ENCODE measurements at regions not wholly inside any gene's neighbourhood (a gene's known extent, or its start where the extent isn't known, plus 50 kb on each side); places are given as distances from the start of the nearest gene placed in this dataset.
"Not testable (repeated sequence)": the region's sequence is repeated elsewhere in the genome, so short reads cannot be mapped to it uniquely, and the experiment has no call there.

DNA sequence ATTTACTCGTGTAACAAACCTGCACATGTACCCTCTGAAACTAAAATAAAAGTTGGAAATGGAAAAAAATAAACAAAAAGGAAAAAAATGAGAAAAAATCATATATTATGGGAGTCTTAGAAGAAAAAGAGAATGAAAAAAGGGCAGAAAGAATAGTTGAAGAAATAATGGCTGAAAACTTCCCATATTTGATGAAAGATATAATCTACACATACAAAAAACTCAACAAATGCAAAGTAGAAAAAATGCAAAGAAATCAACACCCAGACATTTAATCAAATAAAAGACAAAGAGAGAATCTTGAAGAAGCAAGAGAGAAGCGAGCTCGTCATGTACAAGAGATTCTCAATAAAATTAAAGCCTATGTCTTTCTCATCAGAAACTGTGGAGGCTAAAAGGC lies 73.8 kb downstream of the SLC25A46 start:
- DNase-seq, result no peak

DNA sequence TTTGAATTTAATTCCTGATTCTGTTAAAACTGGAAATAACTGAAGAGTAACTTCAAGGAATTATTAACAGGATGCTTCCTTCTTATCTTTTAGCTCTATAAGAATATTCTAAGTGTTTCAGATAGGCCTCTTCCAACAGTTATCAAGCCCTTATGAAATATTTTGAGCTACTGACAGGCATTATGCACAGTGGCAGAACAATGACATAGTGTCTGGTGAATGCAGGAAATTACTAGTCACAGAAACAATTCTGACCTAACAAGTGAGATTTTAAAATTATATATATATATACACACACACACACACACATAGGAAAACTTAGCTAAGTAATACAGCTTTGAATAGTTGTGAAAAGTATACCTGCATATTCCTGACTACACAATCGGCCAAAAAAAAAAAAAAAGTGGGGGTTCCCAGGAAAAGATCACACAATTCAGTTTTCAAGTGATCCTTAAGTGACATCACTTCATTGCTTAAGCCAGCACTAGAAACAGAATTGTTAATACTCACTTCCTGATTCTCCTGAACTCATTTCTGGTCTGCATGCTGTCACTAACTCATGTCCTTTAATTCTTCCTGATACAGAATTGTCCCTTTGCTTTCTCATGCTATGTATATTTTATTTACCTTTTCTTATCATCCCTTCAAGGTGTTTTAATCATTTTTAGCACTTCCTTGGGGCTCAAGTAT lies 77.3 kb downstream of the SLC25A46 start:
- DNase-seq, result no peak

DNA sequence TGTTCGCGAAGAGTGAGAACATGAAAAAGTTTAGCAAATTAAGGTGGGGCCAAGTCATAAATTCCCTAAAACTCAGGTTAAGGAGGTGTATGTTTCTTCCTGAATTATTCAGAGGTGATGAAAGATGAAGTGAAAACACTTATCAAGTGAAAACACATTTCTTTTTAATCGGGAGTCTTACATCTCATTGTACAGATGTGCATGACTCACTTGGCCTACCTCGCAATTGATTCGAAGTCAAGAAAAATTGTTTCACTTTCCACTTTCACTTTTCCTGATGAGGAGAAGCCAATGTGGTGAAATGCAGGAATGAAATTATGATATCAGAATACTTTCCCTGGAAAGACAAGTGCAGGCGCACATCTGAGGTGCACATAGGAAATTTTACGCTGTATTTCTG lies 78.7 kb downstream of the SLC25A46 start:
- DNase-seq, result no peak

DNA sequence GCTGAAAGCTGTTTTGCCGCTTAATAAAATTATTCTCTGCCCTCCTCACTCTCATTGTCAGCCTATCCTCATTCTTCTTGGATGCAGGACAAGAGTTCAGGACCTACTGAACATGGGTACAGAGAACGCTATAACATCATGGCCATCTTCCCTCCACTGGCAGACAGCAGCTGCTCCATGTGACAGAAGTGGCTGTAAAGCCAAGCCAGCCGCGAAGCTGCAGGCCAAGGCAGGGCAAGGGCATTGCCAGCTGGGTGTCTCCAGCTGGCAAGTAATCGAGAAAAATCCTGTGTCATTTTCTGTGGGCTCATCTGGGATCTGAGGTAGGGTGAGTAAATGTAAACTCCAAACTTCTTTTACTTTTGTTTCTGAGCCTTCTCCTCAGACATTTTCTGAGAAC lies 84.8 kb downstream of the SLC25A46 start:
- DNase-seq, result no peak

DNA sequence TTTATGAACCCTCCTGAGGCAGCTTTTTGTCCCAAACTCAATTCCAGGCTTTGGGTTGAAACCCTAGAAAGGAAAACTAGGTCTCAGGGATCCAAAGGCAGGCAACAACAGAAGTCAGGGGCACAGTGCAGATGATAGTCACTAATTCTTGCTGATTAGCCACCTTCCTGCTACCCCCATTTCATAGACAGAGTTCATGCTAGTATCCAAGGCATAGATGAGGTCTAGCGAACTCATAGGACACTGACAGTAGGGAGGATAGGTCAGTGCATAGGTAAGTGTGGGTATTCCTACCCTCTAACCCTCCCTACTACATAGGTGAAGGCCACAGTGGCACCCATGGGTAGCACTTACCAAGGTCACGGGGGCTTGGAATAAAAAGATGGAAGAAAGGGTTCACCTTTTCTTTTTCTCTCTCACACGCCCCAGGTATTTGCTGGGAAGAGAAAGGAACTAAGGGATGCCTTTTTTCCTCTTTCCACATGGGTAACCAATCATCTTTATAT lies 86.2 kb downstream of the SLC25A46 start:
- DNase-seq, result no peak

DNA sequence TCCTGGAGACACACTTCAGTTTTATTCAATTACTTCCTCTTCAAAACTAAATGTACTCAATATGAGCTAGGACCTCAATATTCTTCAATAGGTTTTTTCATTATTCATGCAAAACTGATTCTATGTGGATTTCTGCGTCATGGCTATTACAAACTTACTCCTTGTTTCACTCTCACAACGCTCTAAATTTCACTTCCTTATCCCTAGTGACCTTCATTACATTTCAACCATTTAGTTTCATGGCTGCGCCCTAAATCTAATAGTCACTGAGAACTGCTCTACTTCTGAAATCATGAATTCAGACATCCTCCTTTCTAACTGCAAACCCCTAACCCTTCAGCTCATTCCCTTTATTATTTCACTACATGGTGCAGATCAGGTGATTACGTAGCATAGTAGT lies 93.9 kb downstream of the SLC25A46 start:
- DNase-seq, result no peak

DNA sequence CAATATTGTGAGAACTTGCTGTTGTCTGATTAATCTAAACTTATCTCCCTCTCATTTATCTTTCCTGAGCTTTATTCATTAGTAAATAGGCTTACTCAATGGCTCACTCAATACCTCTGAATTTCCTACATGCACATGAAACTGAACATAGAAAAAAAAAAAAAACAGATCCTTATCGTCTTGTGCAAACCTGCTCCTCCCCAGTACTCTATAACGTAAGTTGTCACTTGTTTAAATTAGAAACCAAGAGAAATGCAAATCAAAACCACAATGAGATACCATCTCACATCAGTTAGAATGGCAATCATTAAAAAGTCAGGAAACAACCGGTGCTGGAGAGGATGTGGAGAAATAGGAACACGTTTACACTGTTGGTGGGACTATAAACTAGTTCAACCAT lies 96.1 kb downstream of the SLC25A46 start:
- not testable (repeated sequence) for DNase-seq

DNA sequence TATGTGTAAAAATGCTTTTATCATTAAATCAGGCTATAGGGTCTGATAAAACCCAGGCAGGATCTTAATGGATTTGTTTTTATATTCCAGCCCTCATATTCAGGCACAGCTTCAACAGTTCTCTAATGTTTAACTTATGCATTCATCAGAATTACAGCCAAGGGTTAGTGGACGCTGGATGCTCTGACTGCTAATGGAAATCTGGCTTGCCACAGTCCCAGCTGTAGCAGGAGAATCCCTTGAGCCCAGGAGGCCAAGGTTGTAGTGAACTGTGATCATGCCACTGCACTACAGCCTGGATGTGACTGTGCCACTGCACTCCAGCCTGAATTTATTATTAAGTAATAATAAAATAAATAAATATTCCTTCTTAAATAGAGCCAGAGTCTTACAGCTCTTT lies 98.0 kb downstream of the SLC25A46 start:
- no peak for DNase-seq

DNA sequence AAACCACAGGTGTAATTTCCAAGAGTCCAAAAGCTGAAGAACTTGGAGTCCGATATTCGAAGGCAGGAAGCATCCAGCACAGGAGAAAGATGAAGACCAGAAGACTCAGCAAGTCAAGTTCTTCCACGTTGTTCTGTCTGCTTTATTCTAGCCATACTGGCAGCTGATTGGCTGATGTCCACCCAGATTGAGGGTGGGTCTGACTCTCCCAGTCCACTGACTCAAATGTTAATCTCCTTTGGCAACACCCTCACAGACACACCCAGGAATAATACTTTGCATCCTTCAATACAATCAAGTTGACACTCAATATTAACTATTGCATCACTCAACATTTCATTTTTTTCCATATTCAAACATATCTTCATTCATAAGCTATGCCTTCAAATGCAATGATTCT lies 99.5 kb downstream of the SLC25A46 start:
- not testable (repeated sequence) for DNase-seq

DNA sequence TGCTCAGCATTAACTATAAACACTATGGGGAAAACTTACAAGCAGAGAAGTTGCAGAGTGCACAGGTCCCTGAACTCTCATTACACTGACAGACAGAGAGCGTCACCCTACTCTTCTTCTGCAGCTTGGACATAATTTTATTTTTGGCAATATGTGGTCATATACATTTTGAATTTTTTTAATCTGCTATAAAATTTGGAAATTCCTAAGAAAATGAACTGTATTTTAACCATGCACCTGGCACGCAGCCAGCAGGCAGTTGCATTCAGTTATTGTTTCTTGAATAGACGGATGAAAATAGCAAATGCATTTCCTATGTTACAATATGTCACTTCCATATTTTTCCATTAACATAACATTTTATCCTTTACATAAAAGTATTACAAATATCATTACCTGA lies 100.2 kb downstream of the SLC25A46 start:
- no peak for DNase-seq

DNA sequence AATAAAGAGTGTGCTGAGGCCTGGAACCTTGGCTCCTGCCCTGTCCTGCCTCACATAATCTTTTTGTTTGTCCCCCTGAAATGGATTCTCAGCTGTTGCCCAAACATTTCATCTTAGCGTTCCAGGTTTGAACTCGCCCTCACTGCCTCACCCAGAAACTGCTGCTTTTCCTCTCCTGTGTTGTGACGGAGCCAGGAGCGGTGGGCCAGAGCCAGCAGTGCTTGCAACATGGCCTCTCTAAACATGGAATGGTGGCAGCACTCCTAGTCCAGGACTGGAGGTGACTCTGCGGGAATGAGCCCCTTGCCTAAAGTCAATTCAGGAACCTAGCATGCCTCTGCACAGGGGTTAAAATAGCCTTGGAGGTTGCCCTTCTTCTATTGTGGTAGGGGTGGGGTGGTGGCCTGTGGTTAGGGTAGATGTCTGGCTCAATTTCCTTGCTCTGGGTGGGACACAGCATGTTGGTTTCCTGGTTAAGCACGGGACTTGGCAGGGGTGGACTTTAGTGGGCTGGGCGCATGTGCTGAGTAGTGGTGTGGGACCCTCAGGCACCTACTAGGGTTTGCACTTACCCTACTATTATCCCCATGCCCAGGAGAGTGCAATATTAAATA lies 101.6 kb downstream of the SLC25A46 start:
- no peak for DNase-seq

DNA sequence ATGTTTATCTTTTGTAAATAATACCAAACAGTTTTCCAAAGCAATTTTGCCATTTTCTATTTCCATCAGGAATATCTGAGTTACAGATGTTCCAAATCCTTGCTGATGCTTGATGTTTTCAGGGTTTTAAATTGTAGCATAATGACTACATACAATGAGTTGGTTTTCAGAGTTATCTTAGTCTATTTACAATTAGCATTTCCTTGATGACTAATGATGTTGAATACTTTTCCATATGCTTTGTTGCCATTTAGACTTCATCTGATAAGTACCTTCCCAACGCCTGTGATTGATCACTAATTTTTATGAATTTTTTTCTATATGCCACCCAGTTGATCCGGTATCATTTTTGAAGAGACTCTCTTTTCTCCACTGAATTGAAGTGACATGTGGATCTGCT lies 102.3 kb downstream of the SLC25A46 start:
- DNase-seq, result no peak

DNA sequence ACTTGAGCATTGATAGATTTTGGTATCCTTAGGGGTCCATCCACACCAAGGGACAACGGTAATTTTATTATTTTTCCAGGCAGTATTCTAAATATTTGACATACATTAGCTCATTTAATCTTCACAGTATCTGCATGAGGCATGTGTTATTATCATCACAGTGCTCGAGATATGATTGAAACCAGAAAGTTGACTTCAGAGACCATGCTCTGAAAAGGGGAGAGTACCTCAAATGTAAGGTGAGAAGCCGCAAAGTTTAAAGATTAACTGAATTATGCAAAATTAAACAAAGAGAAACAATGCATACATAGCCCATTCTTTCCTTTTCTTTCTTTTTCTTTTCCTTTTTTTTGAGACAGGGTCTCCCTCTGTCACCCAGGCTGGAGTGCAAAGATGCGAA lies 104.1 kb downstream of the SLC25A46 start:
- no peak for DNase-seq

DNA sequence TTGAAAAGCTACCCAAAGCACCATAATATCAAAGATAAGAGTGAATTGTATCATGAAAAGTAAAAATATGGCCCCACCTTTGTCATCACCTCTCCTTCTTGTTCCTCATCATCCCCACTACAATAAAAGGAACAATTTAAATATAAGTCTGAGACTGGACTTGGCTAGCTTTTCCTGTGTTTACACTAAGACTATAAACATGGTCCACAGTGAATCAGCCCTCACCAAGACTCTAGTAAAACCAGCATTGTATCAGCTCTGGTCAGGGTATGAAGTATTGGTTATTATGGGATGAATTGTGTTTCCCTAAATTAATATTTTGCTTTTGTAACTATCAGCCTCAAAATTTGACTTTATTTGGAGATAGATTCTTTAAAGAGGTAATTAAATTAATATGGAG lies 105.4 kb downstream of the SLC25A46 start:
- DNase-seq, result no peak

DNA sequence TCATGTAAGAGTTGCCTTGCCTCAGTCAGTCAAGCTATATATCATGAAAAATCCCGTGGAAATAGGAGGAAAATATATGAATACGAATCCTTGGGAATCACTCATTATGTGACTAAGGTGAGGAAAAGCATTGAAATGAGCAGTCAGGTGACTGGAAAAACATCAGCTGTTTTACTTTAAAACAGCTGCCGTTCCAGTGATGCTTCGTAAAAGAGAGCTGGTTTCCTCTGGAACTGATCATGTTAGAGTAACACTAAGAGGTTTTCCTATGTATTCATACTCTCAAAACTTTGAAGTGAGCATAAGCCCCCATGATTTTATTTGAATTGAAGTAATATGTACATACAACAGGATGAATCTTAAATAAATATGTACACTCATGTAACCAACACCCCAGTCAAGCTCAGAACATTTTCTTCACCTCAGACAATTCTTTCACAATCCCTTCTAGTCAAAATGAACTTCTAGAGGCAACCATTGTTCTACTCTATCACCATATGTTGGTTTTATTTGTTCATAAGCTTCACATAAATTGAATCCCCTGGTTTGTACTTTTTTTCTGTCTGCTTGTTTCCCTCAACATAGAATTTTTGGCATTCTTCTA lies 107.7 kb downstream of the SLC25A46 start:
- DNase-seq, result no peak

DNA sequence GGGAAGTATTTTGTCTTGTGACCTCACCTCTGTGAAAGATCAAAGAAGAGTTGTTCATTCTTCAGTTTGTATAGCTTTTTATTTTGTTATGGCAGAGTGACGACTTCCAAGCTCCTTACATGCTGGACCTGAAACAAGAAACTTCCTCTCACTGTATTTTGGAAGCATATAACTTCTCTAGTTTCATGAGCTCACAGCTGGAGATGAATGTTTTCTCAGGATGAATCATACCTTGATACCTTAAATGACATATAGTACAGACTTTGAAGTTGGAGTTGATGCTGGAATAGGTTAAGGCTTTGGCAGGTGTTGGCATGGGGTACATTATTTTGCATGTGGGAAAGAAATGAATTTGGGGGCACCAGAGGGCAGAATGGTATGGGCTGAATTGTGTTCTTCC lies 112.5 kb downstream of the SLC25A46 start:
- DNase-seq, result no peak

DNA sequence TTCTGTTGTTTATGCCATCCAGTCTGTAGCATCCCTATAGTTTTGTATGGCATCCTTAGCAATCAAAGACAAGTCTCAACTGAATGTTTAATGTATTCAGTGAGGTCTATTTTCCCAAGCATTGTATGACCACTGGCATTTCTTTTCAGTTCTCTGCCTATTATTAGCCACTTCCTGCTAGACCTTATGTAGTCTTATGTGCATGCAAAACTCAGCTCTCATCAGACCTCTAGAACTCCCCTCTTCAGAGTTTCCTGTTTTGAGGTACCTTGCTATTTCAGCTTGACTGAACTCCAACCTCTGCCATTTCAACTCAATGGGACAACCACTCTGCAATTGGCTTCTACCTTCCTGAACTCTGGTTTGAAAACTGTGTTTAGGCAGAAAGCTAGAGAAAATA lies 113.2 kb downstream of the SLC25A46 start:
- no peak for DNase-seq

DNA sequence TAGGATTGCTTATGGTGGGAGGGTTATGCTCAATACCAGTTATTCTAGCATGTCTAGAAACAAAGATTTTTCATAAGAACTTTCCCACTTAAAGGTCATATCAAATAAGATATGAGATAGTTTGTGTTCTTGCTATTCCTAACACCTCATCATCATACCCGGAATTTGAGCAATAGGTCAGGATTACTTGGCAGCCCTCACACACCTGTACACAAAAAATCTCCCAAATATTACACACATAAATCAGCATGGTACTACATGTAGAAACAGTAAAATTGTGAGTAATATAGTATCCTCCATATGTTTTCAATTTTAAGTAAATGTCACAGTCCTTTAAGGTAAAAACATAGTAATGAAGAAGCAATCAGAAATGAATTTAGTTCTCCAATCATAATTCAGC lies 113.7 kb downstream of the SLC25A46 start:
- no peak for DNase-seq

DNA sequence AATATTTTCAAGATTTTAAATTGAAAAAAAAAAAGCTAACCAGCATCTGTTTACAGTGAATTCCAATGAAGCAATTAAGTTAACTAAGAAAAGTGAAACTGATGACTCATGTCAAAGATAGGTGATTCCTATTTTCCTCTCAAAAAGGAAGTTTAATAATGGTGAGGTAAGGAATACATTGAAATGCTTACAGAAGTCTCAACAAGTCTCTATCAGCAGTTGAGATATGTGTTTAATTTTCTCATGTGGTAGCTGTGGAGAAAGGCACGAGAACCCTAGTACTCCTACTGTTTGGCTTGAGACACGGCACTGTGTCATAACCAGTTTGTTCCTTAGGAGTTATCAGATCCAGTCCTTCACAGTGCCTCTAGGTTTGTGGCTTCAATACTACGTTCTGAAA lies 114.5 kb downstream of the SLC25A46 start:
- no peak for DNase-seq

DNA sequence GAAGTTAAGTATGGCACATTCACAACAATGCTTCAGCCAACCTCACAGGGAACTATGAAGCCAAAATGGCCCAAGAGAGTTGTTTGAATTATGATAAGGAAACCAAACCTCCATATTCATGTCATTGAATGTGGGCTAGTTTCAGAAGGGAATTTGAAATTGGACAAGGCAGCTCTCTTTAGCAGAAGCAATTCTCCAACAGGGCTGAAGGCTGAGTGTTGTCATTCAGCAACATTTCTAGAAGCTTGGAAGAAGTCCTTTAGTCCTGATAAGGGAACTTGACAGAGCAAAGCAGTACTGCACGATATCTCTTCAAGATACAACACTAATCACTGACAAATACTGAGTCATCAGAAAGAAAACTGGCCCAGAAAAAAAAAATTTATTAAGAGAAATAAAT lies 115.4 kb downstream of the SLC25A46 start:
- DNase-seq, result no peak

DNA sequence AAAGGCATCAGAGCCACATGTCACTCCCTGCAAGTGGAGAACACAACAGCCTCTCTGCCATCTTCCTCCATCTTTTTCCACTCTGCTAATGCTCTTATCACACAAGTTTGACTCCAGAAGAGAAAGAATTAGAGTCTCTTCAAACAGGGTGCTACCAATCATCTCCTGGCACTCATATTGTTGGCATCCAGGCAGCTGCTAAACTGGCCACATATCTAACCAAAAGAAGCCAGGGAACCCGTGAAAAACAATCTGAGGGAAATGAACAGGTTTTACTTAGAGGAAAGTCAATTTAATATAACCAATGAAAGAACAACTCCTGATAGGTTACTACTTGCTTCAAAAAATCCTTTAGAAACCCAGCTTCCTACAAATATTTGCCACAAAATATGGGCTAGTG lies 117.2 kb downstream of the SLC25A46 start:
- no peak for DNase-seq

DNA sequence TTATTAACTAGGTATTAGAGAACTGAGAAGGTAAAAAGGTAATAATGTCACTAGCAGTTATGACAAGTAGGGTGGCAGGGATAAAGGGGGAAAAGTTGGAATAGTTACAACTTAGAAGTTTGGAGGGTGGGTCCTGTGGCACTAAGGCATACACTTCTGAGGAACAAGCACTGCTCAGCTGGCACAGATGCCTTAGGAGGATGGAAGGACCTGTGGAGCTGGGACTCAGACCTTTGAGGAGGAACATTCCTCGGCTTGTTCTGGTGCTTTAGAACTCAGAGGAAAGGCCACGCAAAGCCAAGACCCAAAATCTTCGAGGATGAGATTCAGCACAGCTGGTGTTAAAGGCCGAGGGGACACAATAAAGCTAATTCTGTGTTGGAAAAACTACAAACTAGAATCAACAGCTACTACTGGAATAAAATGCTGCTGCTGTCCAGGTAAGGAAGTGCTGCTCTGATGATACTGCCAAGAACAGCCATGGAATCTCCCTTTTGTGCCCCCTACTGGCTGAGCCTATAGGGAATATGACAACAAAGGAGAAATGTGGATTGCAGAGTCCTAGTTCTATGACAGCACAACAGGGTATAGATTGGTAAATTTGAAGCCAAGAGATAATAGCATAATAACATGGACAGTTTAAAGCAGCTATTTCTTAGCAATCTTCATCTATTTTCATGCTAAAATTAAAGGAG lies 126.7 kb downstream of the SLC25A46 start:
- DNase-seq, result peak in 2 of 3 experiments; percentile 2 to 4

DNA sequence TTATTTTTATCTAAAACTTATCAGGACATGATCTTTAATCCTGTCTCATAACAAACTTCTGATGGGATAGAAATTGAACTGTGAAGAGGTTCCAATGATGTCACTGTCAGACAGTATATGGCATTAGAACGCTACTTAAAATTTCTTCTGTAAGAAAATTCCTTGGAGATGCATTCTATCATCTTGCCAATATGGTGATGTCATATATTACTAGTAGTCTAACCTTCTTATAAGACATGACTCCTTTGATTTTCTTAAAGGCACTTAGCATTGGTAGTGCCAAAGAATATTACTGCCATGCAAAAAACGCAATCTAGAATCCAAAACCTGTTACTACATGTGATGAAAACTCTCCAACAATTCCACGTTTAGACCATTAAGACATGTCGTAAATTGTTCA lies 131.1 kb downstream of the SLC25A46 start:
- DNase-seq, result no peak

DNA sequence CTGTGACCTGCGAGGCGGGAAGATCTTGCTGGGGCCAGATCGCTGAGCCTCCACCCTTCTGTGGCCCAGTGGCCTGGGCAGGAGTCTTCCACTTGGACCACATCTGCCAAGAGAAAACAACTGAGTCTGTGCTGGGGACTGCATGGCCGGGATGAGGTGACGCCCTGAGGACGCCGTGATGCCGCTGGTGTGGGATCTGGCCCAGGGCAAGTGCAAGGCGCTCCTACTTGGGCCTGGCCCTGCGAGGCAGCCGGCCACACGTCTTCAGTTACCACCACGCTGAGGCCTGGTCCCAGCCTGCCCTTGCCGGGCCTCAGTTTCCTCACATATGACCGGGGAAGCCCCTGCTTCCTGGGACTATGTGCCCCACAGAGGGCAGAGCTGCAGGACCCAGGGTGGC lies 133.4 kb downstream of the SLC25A46 start:
- DNase-seq, result no peak
